HepG2 (cell line): ENCODE measurements at regions not wholly inside any gene's neighbourhood (a gene's known extent, or its start where the extent isn't known, plus 50 kb on each side); places are given as distances from the start of the nearest gene placed in this dataset.
"Not testable (repeated sequence)": the region's sequence is repeated elsewhere in the genome, so short reads cannot be mapped to it uniquely, and the experiment has no call there.

Experiments
- ATAC-seq: fragments of 200-7000 bp; cut with Tn5 transposase; 3 replicates; pipeline ENCODE4 v1.9.1; 2020; ENCODE audit warnings: mild to moderate bottlenecking, moderate library complexity
- BruUV-seq: library from RNA; stranded (reverse); fragments of 400-500 nt; replicated peaks from 2 replicates; lab custom pipeline; 2021; lab: Mats Ljungman, UMichigan
- CTCF ChIA-PET: fragments of 300-600 bp; formaldehyde crosslinking; extraction: SDS; loops from one replicate; lab custom pipeline; 2021; ENCODE audit warnings: low total read pairs, inconsistent platforms, low intra/inter-chr PET ratio; lab: Yijun Ruan, JAX
- POLR2A ChIA-PET: fragments of 350-600 bp; sonication (Branson Sonifier 250); formaldehyde crosslinking; loops from one replicate; lab custom pipeline; 2020; ENCODE audit warnings: antibody characterized with exemption, inconsistent platforms; lab: Yijun Ruan, JAX
- DNase-seq: peaks from one replicate; pipeline ENCODE4 v3.0.0-alpha.2; 2015; ENCODE audit warnings: low spot score
- FAIRE-seq: peaks from 3 replicates; lab custom pipeline; 2011; peaks lifted over from hg19 to GRCh38; lab: Jason Lieb, UNC
- H2AFZ ChIP-seq: one replicate; pipeline ENCODE4 v1.6.1; 2011; ENCODE audit warnings: low read length, inconsistent platforms
- H3K27ac ChIP-seq: fragments of 300-600 bp; 3 replicates; pipeline ENCODE4 v1.8.0; 2011; ENCODE audit warnings: mixed run types, mild to moderate bottlenecking, mixed read lengths, low read length, inconsistent platforms; ENCODE audit not compliant: insufficient read depth; ENCODE audit errors: extremely low read length
- H3K27me3 ChIP-seq, 2 experiments: fragments of 200-600 bp in 1 of 2; 2 replicates in 1 of 2; 3 replicates in 1 of 2; pipeline versions ENCODE4 v1.6.0 to v1.8.0; 2011; ENCODE audit warnings: low read length in 2 of 2, mild to moderate bottlenecking in 2 of 2, moderate library complexity in 2 of 2, inconsistent platforms in 1 of 2; ENCODE audit not compliant: insufficient read depth in 2 of 2, control insufficient read depth in 1 of 2
- H3K36me3 ChIP-seq, 2 experiments: fragments of 200-600 bp in 1 of 2; replicated peaks in 1 of 2; 2 replicates in 1 of 2; 3 replicates in 1 of 2; pipeline versions ENCODE4 v1.5.1 to v1.8.0; 2011; ENCODE audit warnings: low read length in 2 of 2, inconsistent platforms in 1 of 2; ENCODE audit not compliant: insufficient read depth in 2 of 2, control insufficient read depth in 1 of 2
- H3K4me1 ChIP-seq: 2 replicates; pipeline ENCODE4 v1.5.1; 2012; ENCODE audit warnings: low read length, inconsistent platforms; ENCODE audit not compliant: insufficient read depth
- H3K4me2 ChIP-seq: 2 replicates; pipeline ENCODE4 v1.6.0; 2011; ENCODE audit warnings: low read depth, low read length, inconsistent platforms
- H3K4me3 ChIP-seq, 3 experiments: fragments of 200-600 bp in 1 of 3; sonication (generic), shearing (Covaris generic) in 1 of 3; replicated peaks in 1 of 3; 2 replicates each; pipeline ENCODE4 v1.5.1; 2011 to 2016; ENCODE audit warnings: low read length in 3 of 3, inconsistent platforms in 2 of 3, low read depth in 2 of 3, mild to moderate bottlenecking in 2 of 3, control low read depth in 1 of 3, mixed read lengths in 1 of 3; ENCODE audit not compliant: insufficient read depth in 1 of 3
- H3K79me2 ChIP-seq: one replicate; pipeline ENCODE4 v1.6.1; 2011; ENCODE audit warnings: low read length, inconsistent platforms; ENCODE audit not compliant: insufficient read depth
- H3K9ac ChIP-seq: 2 replicates; pipeline ENCODE4 v1.6.0; 2011; ENCODE audit warnings: mild to moderate bottlenecking, low read depth, low read length, inconsistent platforms; ENCODE audit not compliant: insufficient read depth
- H3K9me3 ChIP-seq: 2 replicates; pipeline ENCODE4 v1.5.1; 2012; ENCODE audit warnings: mild to moderate bottlenecking, low read length
- H4K20me1 ChIP-seq: 2 replicates; pipeline ENCODE4 v1.6.0; 2011; ENCODE audit warnings: inconsistent platforms, mild to moderate bottlenecking, low read length, moderate library complexity; ENCODE audit not compliant: insufficient read depth
- GRHL1 ChIP-seq: sonication (generic); formaldehyde crosslinking; conservative IDR thresholded peaks from 2 replicates; pipeline ENCODE4 v1.8.0; 2022; ENCODE audit warnings: missing genetic modification reagents
- YY1 ChIP-seq: IDR thresholded peaks from 2 replicates; pipeline ENCODE4 v1.6.1; 2011; ENCODE audit warnings: low read length, low read depth, moderate library complexity, mild to moderate bottlenecking; ENCODE audit not compliant: insufficient read depth, insufficient replicate concordance
- ZNF780A ChIP-seq: sonication (generic); formaldehyde crosslinking; IDR thresholded peaks from 2 replicates; pipeline ENCODE4 v1.8.0; 2022; ENCODE audit warnings: mild to moderate bottlenecking, missing genetic modification reagents, moderate library complexity
- WGBS: methylation state at CpG from one replicate; pipeline ENCODE4 v1.1.6; 2017; ENCODE audit warnings: low lambda C conversion rate; 5-methylcytosine and 5-hydroxymethylcytosine counted together
- in situ Hi-C: cut with HindIII; loops from 2 replicates; pipeline ENCODE4 v1.10.0; 2017; ENCODE audit warnings: low pct_unique_long_range_greater_than_20kb; ENCODE audit not compliant: extremely low pct_ligation_motif_present
- intact Hi-C: fragments of 100-400 bp; cut with micrococcal nuclease; formaldehyde crosslinking; loops from one replicate; pipeline ENCODE4 v1.10.0; 2022; ENCODE audit not compliant: unreplicated experiment

- TF ChIP-seq GRHL1 (CRISPR knock-in tag) (no peak), YY1 (no peak), ZNF780A (CRISPR knock-in tag) (no peak)
These were observed 249.1 kb upstream of the TEKT4 start (continued) for GRCh38 chr2:94622113-94622618.

- FAIRE-seq, intact Hi-C loops: not testable (repeated sequence)
These were observed 242.3 kb upstream of the TEKT4 start for GRCh38 chr2:94628953-94629352.

GRCh38 chr2:94641397-94641796, 229.8 kb upstream of the TEKT4 start:
- in situ Hi-C loops, H3K27ac ChIP-seq, H3K9ac ChIP-seq, H3K4me1 ChIP-seq, BruUV-seq, H4K20me1 ChIP-seq, FAIRE-seq, intact Hi-C loops, H3K79me2 ChIP-seq, H3K27me3 ChIP-seq, H2AFZ ChIP-seq, CTCF ChIA-PET, H3K9me3 ChIP-seq, H3K4me2 ChIP-seq, H3K36me3 ChIP-seq, POLR2A ChIA-PET, H3K4me3 ChIP-seq, DNase-seq, ATAC-seq: not testable (repeated sequence)
- WGBS: 0% methylated on average over 2 of the region's 2 CpGs

More at GRCh38 chr2:94628953-94629352, 242.3 kb upstream of the TEKT4 start:
- POLR2A ChIA-PET, BruUV-seq, ATAC-seq, H3K36me3 ChIP-seq, in situ Hi-C loops, H3K9ac ChIP-seq, CTCF ChIA-PET, DNase-seq, H3K27ac ChIP-seq, H3K79me2 ChIP-seq, H4K20me1 ChIP-seq, H3K4me3 ChIP-seq, H2AFZ ChIP-seq, H3K4me2 ChIP-seq, H3K4me1 ChIP-seq, H3K27me3 ChIP-seq, H3K9me3 ChIP-seq: not testable (repeated sequence)
- WGBS: 4% methylated on average over 1 of the region's 1 CpG
